IMR-90 (cell line): ENCODE measurements at regions not wholly inside any gene's neighbourhood (a gene's known extent, or its start where the extent isn't known, plus 50 kb on each side); places are given as distances from the start of the nearest gene placed in this dataset.

Experiments
- ATAC-seq: fragments of 200-7000 bp; cut with Tn5 transposase; 2 replicates; pipeline ENCODE4 v1.9.1; 2020; ENCODE audit warnings: low read depth, mild to moderate bottlenecking, moderate library complexity
- BruUV-seq: library from RNA; stranded (reverse); fragments of 400-500 nt; replicated peaks from 2 replicates; lab custom pipeline; 2021; lab: Mats Ljungman, UMichigan
- CTCF ChIA-PET: fragments of 300-600 bp; formaldehyde crosslinking; extraction: SDS; loops from one replicate; lab custom pipeline; 2021; ENCODE audit warnings: antibody characterized with exemption; lab: Yijun Ruan, JAX
- POLR2A ChIA-PET: fragments of 300-600 bp; sonication (Branson Sonifier 250); formaldehyde crosslinking; loops from one replicate; lab custom pipeline; 2022; ENCODE audit warnings: antibody characterized with exemption; ENCODE audit not compliant: unreplicated experiment; lab: Charles Lee
- DNase-seq: peaks from one replicate; pipeline ENCODE4 v3.0.0; 2013
- H2AFZ ChIP-seq: replicated peaks from 2 replicates; pipeline ENCODE3; 2013; ENCODE audit warnings: low read length, mild to moderate bottlenecking; ENCODE audit not compliant: poor library complexity
- H2AK5ac ChIP-seq: 2 replicates; pipeline ENCODE4 v1.6.1; 2013; ENCODE audit warnings: low read depth, low read length, inconsistent platforms
- H2AK9ac ChIP-seq: replicated peaks from 2 replicates; pipeline ENCODE3; 2013; ENCODE audit warnings: mild to moderate bottlenecking, low read depth, low read length, moderate library complexity; ENCODE audit not compliant: poor library complexity
- H2BK120ac ChIP-seq: 2 replicates; pipeline ENCODE4 v1.6.1; 2013; ENCODE audit warnings: low read depth, low read length, inconsistent platforms
- H2BK15ac ChIP-seq: 3 replicates; pipeline ENCODE4 v1.6.1; 2013; ENCODE audit warnings: low read depth, low read length, inconsistent platforms
- H2BK20ac ChIP-seq: 2 replicates; pipeline ENCODE4 v1.6.1; 2013; ENCODE audit warnings: low read depth, mild to moderate bottlenecking, inconsistent platforms, low read length, moderate library complexity
- H2BK5ac ChIP-seq: 2 replicates; pipeline ENCODE4 v1.6.1; 2013; ENCODE audit warnings: mild to moderate bottlenecking, low read depth, low read length, inconsistent platforms; ENCODE audit not compliant: poor library complexity, severe bottlenecking
- H3K14ac ChIP-seq: replicated peaks from 2 replicates; pipeline ENCODE4 v1.6.1; 2013; ENCODE audit warnings: low read depth, low read length, inconsistent platforms
- H3K18ac ChIP-seq: 2 replicates; pipeline ENCODE4 v1.6.1; 2013; ENCODE audit warnings: low read depth, low read length, control low read depth
- H3K23ac ChIP-seq: 2 replicates; pipeline ENCODE4 v1.6.1; 2013; ENCODE audit warnings: low read depth, low read length, inconsistent platforms
- H3K27ac ChIP-seq: 2 replicates; pipeline ENCODE4 v1.5.1; 2013; ENCODE audit warnings: mild to moderate bottlenecking, control low read depth, low read length; ENCODE audit not compliant: insufficient read depth
- H3K27me3 ChIP-seq: 2 replicates; pipeline ENCODE4 v1.6.1; 2013; ENCODE audit warnings: low read length; ENCODE audit not compliant: control insufficient read depth, insufficient read depth
- H3K36me3 ChIP-seq: 2 replicates; pipeline ENCODE4 v1.6.1; 2013; ENCODE audit warnings: low read length, mixed read lengths; ENCODE audit not compliant: control insufficient read depth, insufficient read depth
- H3K4ac ChIP-seq: 2 replicates; pipeline ENCODE4 v1.6.1; 2013; ENCODE audit warnings: low read depth, low read length, inconsistent platforms
- H3K4me1 ChIP-seq: 2 replicates; pipeline ENCODE4 v1.6.1; 2013; ENCODE audit warnings: low read length, mixed read lengths; ENCODE audit not compliant: control insufficient read depth, insufficient read depth
- H3K4me2 ChIP-seq: 2 replicates; pipeline ENCODE4 v1.6.1; 2013; ENCODE audit warnings: low read depth, mild to moderate bottlenecking, control low read depth, low read length, moderate library complexity
- H3K4me3 ChIP-seq: 2 replicates; pipeline ENCODE4 v1.5.1; 2013; ENCODE audit warnings: low read depth, mild to moderate bottlenecking, control low read depth, low read length, moderate library complexity; ENCODE audit not compliant: insufficient read depth
- H3K56ac ChIP-seq: 2 replicates; pipeline ENCODE4 v1.6.1; 2013; ENCODE audit warnings: low read length, inconsistent platforms; ENCODE audit not compliant: insufficient read depth; ENCODE audit errors: extremely low read depth
- H3K79me1 ChIP-seq, 2 experiments: 2 replicates each; pipeline ENCODE4 v1.6.1; 2013; ENCODE audit warnings: low read length in 2 of 2, inconsistent platforms in 1 of 2, low read depth in 1 of 2
- H3K9ac ChIP-seq: 2 replicates; pipeline ENCODE4 v1.6.1; 2013; ENCODE audit warnings: low read depth, low read length, control low read depth
- H3K9me1 ChIP-seq: 2 replicates; pipeline ENCODE4 v1.6.1; 2013; ENCODE audit warnings: low read length, inconsistent platforms; ENCODE audit not compliant: insufficient read depth
- H3K9me3 ChIP-seq: 2 replicates; pipeline ENCODE4 v1.6.1; 2013; ENCODE audit warnings: low read length; ENCODE audit not compliant: control insufficient read depth, insufficient read depth
- H4K20me1 ChIP-seq: 2 replicates; pipeline ENCODE4 v1.6.1; 2013; ENCODE audit warnings: low read length, inconsistent platforms; ENCODE audit not compliant: insufficient read depth
- H4K5ac ChIP-seq: 2 replicates; pipeline ENCODE4 v1.6.1; 2013; ENCODE audit warnings: mild to moderate bottlenecking, low read depth, low read length, control low read depth
- H4K8ac ChIP-seq, 2 experiments: 2 replicates each; pipeline ENCODE4 v1.6.1; 2013; ENCODE audit warnings: low read depth in 2 of 2, low read length in 2 of 2, control low read depth in 1 of 2, inconsistent platforms in 1 of 2
- H4K91ac ChIP-seq: 2 replicates; pipeline ENCODE4 v1.6.1; 2013; ENCODE audit warnings: low read depth, low read length, inconsistent platforms; ENCODE audit not compliant: insufficient read depth
- BHLHE40 ChIP-seq: fragments of 150-350 bp; IDR thresholded peaks from 2 replicates; pipeline ENCODE4 v1.6.1; 2016; ENCODE audit warnings: mild to moderate bottlenecking, low read depth, low read length
- MAZ ChIP-seq: IDR thresholded peaks from 2 replicates; pipeline ENCODE4 v1.6.1; 2012; ENCODE audit warnings: low read depth, mild to moderate bottlenecking, low read length, improper control_type of control experiment, moderate library complexity, borderline replicate concordance
- NFE2L2 ChIP-seq: fragments of 150-350 bp; IDR thresholded peaks from 2 replicates; pipeline ENCODE4 v1.6.1; 2016; ENCODE audit warnings: low read depth, mild to moderate bottlenecking, low read length
- RCOR1 ChIP-seq: IDR thresholded peaks from 2 replicates; pipeline ENCODE4 v1.6.1; 2012; ENCODE audit warnings: mild to moderate bottlenecking, low read length, improper control_type of control experiment; ENCODE audit not compliant: insufficient replicate concordance
- SMC3 ChIP-seq: fragments of 150-350 bp; IDR thresholded peaks from 2 replicates; pipeline ENCODE4 v1.6.1; 2016; ENCODE audit warnings: low read depth, mild to moderate bottlenecking, antibody characterized with exemption, low read length, moderate library complexity
- USF2 ChIP-seq: fragments of 150-350 bp; IDR thresholded peaks from 2 replicates; pipeline ENCODE4 v1.6.1; 2017; ENCODE audit warnings: mild to moderate bottlenecking, antibody characterized with exemption, low read length, low read depth
- WGBS, 2 experiments: methylation state at CpG; one replicate each; pipeline versions ENCODE4 v1.1.5 to v1.1.7; 2013; ENCODE audit warnings: missing lambda C conversion rate in 2 of 2; ENCODE audit not compliant: insufficient read length in 1 of 2; ENCODE audit errors: extremely low coverage in 2 of 2; 5-methylcytosine and 5-hydroxymethylcytosine counted together
- dilution Hi-C: fragments of 300-500 bp; cut with HindIII; formaldehyde crosslinking; loops from one replicate; pipeline ENCODE4 v1.14.3; 2018; ENCODE audit warnings: low sequenced_read_pairs; ENCODE audit not compliant: unreplicated experiment
- in situ Hi-C: fragments of 300-500 bp; cut with MboI; formaldehyde crosslinking; loops from 3 replicates; pipeline ENCODE4 v1.14.3; 2019; ENCODE audit warnings: low sequenced_read_pairs, inconsistent platforms, mixed read lengths
- intact Hi-C: fragments of 100-400 bp; cut with micrococcal nuclease; formaldehyde crosslinking; loops from 2 replicates; pipeline ENCODE4 v1.10.0; 2022

GRCh38 chr15:37698679-37699078 is 235.8 kb upstream of the TMCO5A start:
- H3K36me3 ChIP-seq = no peaks in the 10 kb centered on the region
- H3K9me1 ChIP-seq = no peaks in the 10 kb centered on the region
- no peak overlapping the region for H3K27ac ChIP-seq
- H3K79me1 ChIP-seq = no peaks in the 10 kb centered on the region
- no peak overlapping the region for H3K14ac ChIP-seq
- dilution Hi-C loops (no loop called here), in situ Hi-C loops (no loop called here), intact Hi-C loops (no loop called here)
- H3K4me3 ChIP-seq = no peak overlapping the region
- H2BK15ac ChIP-seq = no peak overlapping the region
- H4K20me1 ChIP-seq = no peaks in the 10 kb centered on the region
- no peak overlapping the region for H3K9ac ChIP-seq
- ATAC-seq (no peak), DNase-seq (no peak)
- no peak overlapping the region for H3K56ac ChIP-seq
- no peak overlapping the region for H2AK5ac ChIP-seq
- no peak overlapping the region for H2BK20ac ChIP-seq
- BruUV-seq = no TSS peak
- H3K4me2 ChIP-seq = no peak overlapping the region
- H3K4me1 ChIP-seq = no peaks in the 10 kb centered on the region
- no CpG with 5 or more reads among the region's 3 CpGs for WGBS, 2 experiments
- no peak overlapping the region for H3K23ac ChIP-seq
- H2AFZ ChIP-seq = no peak overlapping the region
- H4K8ac ChIP-seq = no peak overlapping the region
- H3K18ac ChIP-seq = no peak overlapping the region
- no peak overlapping the region for H3K4ac ChIP-seq
- POLR2A ChIA-PET = no interaction called here
- CTCF ChIA-PET = no interaction called here
- no peaks in the 10 kb centered on the region for H3K9me3 ChIP-seq
- no peak overlapping the region for H4K91ac ChIP-seq
- TF ChIP-seq MAZ (no peak), SMC3 (no peak), NFE2L2 (no peak), BHLHE40 (no peak), USF2 (no peak), RCOR1 (no peak)
- H2BK5ac ChIP-seq = no peak overlapping the region
- H4K5ac ChIP-seq = no peak overlapping the region
- no peak overlapping the region for H2BK120ac ChIP-seq
- no peaks in the 10 kb centered on the region for H3K27me3 ChIP-seq
- H2AK9ac ChIP-seq = no peak overlapping the region
